Erythroblast (primary cell): ENCODE measurements at regions not wholly inside any gene's neighbourhood (a gene's known extent, or its start where the extent isn't known, plus 50 kb on each side); places are given as distances from the start of the nearest gene placed in this dataset.

Experiments used
- GATA1 ChIP-seq: IDR thresholded peaks from 2 replicates; pipeline ENCODE4 v1.6.1; 2011; ENCODE audit warnings: low read depth, mild to moderate bottlenecking, control low read depth, low read length, moderate library complexity
- POLR2A ChIP-seq: IDR thresholded peaks from 2 replicates; pipeline ENCODE4 v1.6.1; 2011; ENCODE audit warnings: mild to moderate bottlenecking, low read length

DNA sequence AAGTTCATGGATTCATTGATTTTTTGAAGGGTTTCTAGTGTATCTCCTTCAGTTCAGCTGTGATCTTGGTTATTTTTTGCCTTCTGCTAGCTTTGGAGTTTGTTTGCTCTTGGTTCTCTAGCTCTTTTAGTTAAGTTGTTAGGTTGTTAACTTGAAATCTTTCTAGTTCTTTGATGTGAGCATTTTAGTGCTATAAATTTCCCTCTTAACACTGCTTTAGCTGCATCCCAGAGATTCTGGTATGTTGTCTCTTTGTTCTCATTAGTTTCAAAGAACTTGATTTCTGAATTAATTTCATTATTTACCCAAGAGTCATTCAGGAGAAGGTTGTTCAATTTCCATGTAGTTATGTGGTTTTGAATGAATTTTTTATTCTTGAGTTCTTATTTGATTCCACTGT, 210.6 kb downstream of the IRS1 start:
- TF ChIP-seq POLR2A: no peak
- TF ChIP-seq GATA1: no peak
